HG02970 (cell line): ENCODE measurements at regions not wholly inside any gene's neighbourhood (a gene's known extent, or its start where the extent isn't known, plus 50 kb on each side); places are given as distances from the start of the nearest gene placed in this dataset.

Experiments used
- ATAC-seq: cut with Tn5 transposase; IDR thresholded peaks from one replicate; pipeline ENCODE4 v1.9.1; 2021; ENCODE audit warnings: mild to moderate bottlenecking, moderate library complexity, moderate number of reproducible peaks; ENCODE audit not compliant: unreplicated experiment, low FRiP score

DNA sequence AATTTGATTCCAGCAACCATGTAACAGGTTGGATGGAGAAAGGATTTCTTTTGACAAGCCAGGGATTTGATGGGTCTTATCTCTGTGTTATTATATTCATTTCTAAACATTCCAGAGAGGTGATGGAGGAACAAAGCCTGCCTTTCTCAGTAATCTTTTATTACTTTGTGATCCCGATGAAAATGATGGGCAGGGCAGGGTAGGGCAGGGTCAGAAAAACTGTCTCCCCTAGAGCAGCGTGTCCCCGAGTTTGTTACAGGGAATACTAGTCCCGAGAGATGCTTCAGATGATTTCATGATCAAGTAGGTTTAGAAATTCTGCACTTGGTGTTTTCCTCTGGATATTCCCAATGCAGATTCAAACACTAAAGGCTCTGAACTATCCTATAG lies 111.8 kb upstream of the RGMA start:
- no peak for ATAC-seq

DNA sequence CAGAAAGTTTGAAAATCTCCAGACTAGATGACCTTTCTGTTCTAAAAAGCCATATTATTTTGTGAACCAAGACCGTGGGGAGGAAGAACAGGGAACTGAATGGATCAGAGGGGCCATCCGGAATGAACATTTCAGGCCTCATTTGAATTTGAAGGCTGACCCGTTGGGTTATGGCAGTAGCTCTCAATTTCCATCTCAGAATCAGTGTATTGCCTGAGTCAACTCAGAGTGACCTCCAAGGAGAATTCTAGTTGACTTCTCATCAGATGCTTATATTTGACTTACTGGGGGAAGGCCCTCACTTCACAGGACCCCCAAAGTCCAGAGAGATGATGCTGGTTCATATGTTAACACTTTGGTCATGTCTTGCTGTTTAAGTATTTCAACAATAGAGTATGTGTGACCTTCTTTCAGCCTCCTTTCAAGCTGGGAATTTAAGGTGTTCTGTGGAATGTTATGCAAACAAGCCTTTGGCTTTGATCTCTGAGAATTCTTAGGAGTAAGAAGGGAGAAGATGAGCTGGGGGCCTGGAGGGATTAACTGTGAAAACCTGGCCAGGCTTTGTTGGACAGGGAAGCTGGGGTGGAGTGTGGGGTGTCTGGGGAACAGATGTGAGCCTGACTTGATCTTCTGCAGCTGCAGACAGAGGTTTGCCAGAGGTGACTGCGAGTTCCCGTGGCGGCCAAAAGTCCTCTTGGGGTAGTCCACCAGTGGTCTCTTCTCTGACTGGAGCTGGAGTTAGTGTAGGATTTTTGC lies 111.2 kb upstream of the RGMA start:
- no peak for ATAC-seq

- ATAC-seq = no peak
Observed at GRCh38 chr15:93196135-93196670, 107.2 kb upstream of the RGMA start.

DNA sequence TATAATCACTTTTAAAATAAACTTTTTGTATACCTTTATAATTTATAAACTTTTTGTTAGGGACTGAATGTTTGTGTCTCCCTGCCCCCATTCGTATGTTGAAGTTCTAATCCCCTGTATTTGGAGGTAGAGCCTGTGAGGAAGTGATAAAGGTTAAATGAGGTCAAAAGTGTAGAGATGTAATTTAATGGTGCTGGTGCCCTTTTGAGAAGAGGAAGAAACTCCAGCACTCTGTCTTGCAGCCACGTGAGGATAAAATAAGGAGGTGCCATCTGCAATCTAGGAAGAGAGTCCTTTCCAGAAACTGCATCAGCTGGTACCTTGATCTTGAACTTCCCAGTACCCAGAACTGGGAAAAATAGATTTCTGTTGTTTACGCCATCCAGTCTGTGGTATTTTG lies 106.1 kb upstream of the RGMA start:
- ATAC-seq = no peak

- no peak for ATAC-seq
Observed at GRCh38 chr15:93190238-93190637, 101.2 kb upstream of the RGMA start.

DNA sequence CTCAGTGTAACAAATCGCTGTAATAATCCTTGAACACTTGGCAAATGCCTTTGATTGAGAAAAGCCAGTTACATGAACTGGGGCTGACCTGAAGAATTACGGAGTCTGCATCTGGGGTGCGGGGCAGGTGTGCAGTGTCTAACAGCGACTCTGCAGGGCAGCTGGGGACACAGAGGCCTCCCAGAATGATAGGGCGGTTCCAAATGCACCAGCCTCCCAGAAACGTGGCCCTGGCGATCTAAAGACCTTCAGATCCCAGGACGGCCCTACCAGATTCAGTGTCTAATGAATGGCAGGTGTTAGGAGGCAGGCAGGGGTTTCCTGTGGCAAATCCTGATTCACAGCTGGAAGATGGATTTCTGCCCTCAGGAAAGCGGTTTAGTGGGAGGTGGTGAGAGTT lies 100.5 kb upstream of the RGMA start:
- no peak for ATAC-seq

GRCh38 chr15:93188236-93188635 lies 99.2 kb upstream of the RGMA start:
- ATAC-seq = no peak

- ATAC-seq = no peak
Observed at GRCh38 chr15:93185796-93186195, 96.8 kb upstream of the RGMA start.

- no peak for ATAC-seq
Observed at GRCh38 chr15:93182703-93183205, 93.7 kb upstream of the RGMA start.

GRCh38 chr15:93180656-93181055 lies 91.6 kb upstream of the RGMA start:
- no peak for ATAC-seq

DNA sequence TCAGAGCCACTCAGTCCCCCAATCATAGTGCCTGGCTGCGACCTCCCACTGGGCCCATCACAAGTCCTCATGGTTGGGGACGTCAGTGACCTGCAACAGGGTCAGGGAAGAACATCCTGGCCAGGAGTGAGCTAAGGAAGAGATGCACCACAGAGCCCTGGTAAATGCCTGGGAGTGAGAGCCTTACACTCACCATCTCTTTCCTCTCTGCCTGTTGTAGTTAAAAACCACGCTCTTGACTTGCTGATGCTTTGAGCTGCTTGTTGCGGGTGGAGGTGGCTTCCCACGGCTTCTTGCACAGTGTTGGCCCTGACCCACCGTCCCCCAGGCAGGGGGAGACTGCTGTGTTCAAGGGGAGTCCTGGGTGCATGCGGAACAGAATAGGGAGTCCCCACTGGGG lies 91.1 kb upstream of the RGMA start:
- ATAC-seq = no peak

- ATAC-seq = no peak
Observed at GRCh38 chr15:93179700-93180102, 90.7 kb upstream of the RGMA start.

- ATAC-seq = no peak
Observed at GRCh38 chr15:93179072-93179471, 90.1 kb upstream of the RGMA start.

DNA sequence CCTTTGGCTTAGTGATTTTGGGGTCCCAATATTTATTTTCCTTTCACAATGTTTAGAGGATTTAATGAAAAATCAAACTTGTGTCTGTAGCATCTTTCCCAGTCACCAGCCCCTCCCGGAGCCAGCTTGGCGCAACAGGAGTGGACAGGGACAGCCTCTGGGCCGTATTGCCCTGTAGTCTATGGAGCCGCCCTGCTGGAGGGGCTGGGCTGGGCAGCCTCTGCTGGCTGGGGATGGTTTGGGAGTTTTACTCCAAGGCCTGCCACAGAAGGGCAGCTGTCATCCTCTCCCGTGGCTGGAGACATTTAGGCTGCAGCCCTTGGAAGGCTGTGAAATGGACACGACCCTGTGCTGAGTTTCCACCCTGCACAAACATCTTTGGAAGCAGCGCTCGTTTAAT lies 89.4 kb upstream of the RGMA start:
- ATAC-seq = no peak

DNA sequence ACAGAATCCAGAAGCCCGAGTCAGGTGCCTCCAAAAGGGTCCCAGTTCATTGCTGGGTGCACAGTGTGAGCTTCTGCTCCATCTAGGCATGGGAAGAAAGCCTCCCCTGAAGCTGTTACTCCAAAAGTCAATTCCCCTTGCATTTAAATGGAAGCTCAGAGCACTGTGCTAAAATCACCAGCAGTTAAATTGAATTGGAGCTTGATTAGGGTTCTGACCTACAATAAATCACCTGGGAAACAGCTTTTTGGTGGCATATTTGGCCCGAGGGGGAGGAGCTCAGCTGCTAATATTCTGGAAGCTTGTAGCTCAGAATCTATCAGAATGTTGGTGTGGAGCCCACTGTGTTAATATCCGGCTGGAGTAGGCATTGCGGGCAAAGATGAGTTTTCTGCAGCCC lies 87.1 kb upstream of the RGMA start:
- ATAC-seq = no peak

DNA sequence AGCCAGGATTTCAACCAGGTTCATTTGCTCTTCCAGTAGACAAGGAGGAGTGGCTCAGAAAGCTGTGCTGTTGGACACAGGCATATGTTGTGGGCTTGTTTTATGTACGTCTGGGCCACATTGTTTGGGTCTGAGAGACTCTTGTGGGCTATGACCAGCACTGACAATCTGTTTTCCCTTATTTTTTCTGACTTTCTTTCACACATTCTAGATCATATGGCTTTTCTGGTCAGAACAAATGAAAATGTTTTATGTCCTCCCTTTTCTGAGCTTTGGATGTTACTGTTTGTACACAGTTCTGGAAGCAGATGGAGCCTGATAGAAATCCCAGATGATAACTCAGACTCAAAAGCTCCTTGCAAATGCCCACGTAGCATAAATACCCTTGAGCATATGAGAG lies 85.8 kb upstream of the RGMA start:
- ATAC-seq = no peak

- no peak for ATAC-seq
Observed at GRCh38 chr15:93173369-93173768, 84.4 kb upstream of the RGMA start.

DNA sequence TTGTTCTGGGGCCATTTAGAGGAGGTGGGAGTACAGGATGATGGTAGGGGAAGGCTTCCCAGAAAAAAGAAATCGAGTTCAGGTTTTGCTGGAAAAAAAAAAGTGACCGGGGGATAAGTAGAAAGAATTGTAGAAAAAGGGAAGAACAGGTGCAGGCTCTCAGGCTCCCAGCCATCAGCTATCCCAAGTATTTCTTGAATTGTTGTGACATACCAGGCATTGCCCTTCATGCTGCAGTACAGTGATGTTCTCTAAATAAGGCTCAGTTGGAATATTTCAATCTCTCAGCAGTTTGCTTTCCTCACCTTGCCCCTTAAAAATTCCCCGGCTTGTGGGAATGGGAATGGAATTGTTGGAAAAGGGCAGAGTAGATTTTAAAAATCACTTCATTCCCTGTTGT lies 82.5 kb upstream of the RGMA start:
- ATAC-seq = no peak

DNA sequence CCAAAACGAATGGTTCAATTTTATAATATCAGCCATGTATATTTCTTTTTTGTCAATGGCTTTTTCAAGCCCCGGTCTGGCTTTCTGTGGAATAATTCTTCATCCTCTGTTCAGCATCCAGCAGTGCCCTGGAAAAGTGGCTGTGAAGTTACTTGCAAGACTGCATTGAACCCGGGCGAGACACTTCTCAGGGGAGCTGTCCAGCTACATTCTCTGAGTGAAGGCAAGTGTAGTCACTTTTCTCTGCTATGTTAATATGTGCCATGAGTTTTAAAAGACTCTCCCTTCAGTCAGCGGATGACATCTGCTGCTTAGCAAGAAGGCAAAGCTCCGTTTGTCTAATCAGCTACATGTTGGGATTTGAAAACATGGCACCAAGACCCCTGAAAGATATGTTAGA lies 81.3 kb upstream of the RGMA start:
- ATAC-seq = no peak

- no peak for ATAC-seq
Observed at GRCh38 chr15:93168910-93169309, 79.9 kb upstream of the RGMA start.

DNA sequence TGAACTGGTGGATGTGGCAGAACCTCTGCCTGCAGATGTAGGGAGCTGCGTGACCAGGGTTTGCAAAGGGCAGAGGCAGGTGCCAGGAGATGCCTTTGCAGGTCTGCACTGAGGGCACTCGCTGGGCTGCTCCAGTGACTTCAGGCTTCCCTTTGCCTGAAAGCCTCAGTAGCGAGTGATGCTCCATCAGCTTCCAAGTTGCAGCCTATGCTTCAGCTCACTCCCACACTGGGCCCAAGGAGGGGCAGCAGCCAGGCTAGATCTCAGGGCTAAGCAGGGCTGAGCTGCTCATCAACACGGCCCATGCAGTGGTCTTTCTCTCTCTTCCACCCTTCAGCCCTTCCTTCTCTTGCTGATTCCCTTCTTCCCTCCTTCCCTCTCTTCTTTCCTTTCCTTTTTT lies 78.3 kb upstream of the RGMA start:
- no peak for ATAC-seq

- ATAC-seq = no peak
Observed at GRCh38 chr15:93166675-93167074, 77.7 kb upstream of the RGMA start.
